ENCODE measurements at regions not wholly inside any gene's neighbourhood (a gene's known extent, or its start where the extent isn't known, plus 50 kb on each side); places are given as distances from the start of the nearest gene placed in this dataset.

GRCh38 chr22:27045103-27045947 lies 387.9 kb downstream of the MIAT start:
- Histone ChIP-seq H3K4me3 (ENCODE audit: low read depth, low read length) (no peak overlapping the region), H2AFZ (ENCODE audit: low read length, unreplicated experiment) (no peak overlapping the region), H3K27ac (ENCODE audit: low read depth, low read length) (no peak overlapping the region), H3K27me3 (ENCODE audit: insufficient read depth, low read length) (peaks cover 10% of the 10 kb centered on the region; the same call in 1 of the 2 replicates), H3K4me1 (ENCODE audit: control insufficient read depth, insufficient read depth, low read length, unreplicated experiment) (peaks cover 11% of the 10 kb centered on the region), H3K36me3 (ENCODE audit: insufficient read depth, low read length) (no peaks in the 10 kb centered on the region), H3K79me2 (ENCODE audit: control insufficient read depth, insufficient read depth, low read length, unreplicated experiment) (no peaks in the 10 kb centered on the region)

DNA sequence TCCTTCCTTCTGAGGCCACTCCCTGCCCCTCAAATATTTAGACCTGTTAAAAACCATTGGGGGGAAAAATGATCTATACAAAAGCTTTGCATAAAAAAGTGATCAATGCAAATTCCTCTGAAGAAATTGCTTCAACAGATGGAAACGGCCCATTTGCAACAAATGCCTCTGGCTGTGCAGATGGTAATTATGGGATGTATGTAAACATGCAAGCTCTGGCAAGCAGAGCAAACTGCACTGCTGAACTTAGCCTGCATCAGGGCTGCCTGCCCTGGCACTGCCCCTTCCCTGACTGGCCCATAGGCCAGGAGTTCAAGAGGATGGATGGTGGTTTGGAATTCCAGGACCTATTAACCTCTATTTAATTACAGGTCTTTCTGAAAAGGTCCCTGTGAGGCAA lies 388.7 kb downstream of the MIAT start:
- no peak overlapping the region for H3K4me3 ChIP-seq (ENCODE audit: low read depth, low read length)
- H3K27me3 ChIP-seq (ENCODE audit: insufficient read depth, low read length), result peaks cover 7% of the 10 kb centered on the region; the same call in 1 of the 2 replicates
- H3K4me1 ChIP-seq (ENCODE audit: control insufficient read depth, insufficient read depth, low read length, unreplicated experiment), result peaks cover 11% of the 10 kb centered on the region
- no peak overlapping the region for H2AFZ ChIP-seq (ENCODE audit: low read length, unreplicated experiment)
- H3K36me3 ChIP-seq (ENCODE audit: insufficient read depth, low read length), result no peaks in the 10 kb centered on the region
- no peaks in the 10 kb centered on the region for H3K79me2 ChIP-seq (ENCODE audit: control insufficient read depth, insufficient read depth, low read length, unreplicated experiment)
- no peak overlapping the region for H3K27ac ChIP-seq (ENCODE audit: low read depth, low read length)

DNA sequence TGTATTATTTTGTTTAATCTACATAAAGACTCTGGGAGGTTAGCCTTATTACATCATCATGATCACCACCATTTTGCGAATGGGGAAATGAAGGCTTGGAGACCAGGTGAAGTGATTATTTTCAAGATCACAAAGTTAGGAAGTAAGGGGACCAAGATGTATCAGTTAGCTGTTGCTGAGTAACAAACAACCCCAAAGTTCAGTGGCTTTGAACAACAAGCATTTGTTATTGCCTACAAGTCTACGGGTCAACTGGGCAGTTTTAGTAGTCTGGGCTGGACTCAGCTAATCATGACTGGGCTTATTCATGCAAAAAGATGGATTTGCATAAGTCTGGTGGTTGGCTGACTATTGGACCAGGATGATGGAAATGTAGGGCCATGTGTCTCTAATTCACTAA lies 389.2 kb downstream of the MIAT start:
- peaks cover 11% of the 10 kb centered on the region for H3K4me1 ChIP-seq (ENCODE audit: control insufficient read depth, insufficient read depth, low read length, unreplicated experiment)
- no peak overlapping the region for H2AFZ ChIP-seq (ENCODE audit: low read length, unreplicated experiment)
- no peaks in the 10 kb centered on the region for H3K36me3 ChIP-seq (ENCODE audit: insufficient read depth, low read length)

DNA sequence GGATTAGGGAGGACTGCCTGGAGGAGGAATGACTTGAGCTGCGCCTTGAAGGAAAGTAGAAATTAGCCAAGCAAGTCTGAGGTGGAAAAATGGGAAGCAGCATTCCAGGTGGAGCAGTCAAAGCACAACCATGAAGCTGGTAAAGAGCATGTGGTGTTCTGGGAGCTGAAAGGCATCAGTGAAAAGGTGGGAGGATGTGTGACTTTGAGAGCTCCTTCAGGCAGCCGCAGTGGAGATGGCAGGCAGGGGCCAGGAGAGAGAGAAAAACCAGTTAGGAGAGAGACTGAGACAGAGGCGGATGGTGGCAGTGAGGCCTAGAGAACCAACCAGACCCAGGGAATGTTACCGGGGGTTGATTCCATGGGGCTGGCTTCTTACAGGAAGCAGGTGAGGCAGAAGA lies 393.4 kb downstream of the MIAT start:
- Histone ChIP-seq H3K79me2 (ENCODE audit: control insufficient read depth, insufficient read depth, low read length, unreplicated experiment) (no peaks in the 10 kb centered on the region), H3K27ac (ENCODE audit: low read depth, low read length) (no peak overlapping the region), H3K27me3 (ENCODE audit: insufficient read depth, low read length) (no peaks in the 10 kb centered on the region), H3K36me3 (ENCODE audit: insufficient read depth, low read length) (no peaks in the 10 kb centered on the region), H3K4me1 (ENCODE audit: control insufficient read depth, insufficient read depth, low read length, unreplicated experiment) (peaks cover 3% of the 10 kb centered on the region), H3K4me3 (ENCODE audit: low read depth, low read length) (no peak overlapping the region), H2AFZ (ENCODE audit: low read length, unreplicated experiment) (no peak overlapping the region)

More for the DNA sequence above, 389.2 kb downstream of the MIAT start:
- Histone ChIP-seq H3K4me3 (ENCODE audit: low read depth, low read length) (no peak overlapping the region), H3K27me3 (ENCODE audit: insufficient read depth, low read length) (peaks cover 4% of the 10 kb centered on the region; the same call in 1 of the 2 replicates), H3K27ac (ENCODE audit: low read depth, low read length) (no peak overlapping the region), H3K79me2 (ENCODE audit: control insufficient read depth, insufficient read depth, low read length, unreplicated experiment) (no peaks in the 10 kb centered on the region)

GRCh38 chr22:27051407-27051806 lies 394.0 kb downstream of the MIAT start:
- Histone ChIP-seq H3K4me1 (ENCODE audit: control insufficient read depth, insufficient read depth, low read length, unreplicated experiment) (no peaks in the 10 kb centered on the region), H2AFZ (ENCODE audit: low read length, unreplicated experiment) (no peak overlapping the region), H3K4me3 (ENCODE audit: low read depth, low read length) (no peak overlapping the region), H3K36me3 (ENCODE audit: insufficient read depth, low read length) (no peaks in the 10 kb centered on the region), H3K79me2 (ENCODE audit: control insufficient read depth, insufficient read depth, low read length, unreplicated experiment) (no peaks in the 10 kb centered on the region), H3K27ac (ENCODE audit: low read depth, low read length) (no peak overlapping the region), H3K27me3 (ENCODE audit: insufficient read depth, low read length) (0 out of 2 replicates have a peak, but pooled peaks cover 4% of the 10 kb centered on the region)

DNA sequence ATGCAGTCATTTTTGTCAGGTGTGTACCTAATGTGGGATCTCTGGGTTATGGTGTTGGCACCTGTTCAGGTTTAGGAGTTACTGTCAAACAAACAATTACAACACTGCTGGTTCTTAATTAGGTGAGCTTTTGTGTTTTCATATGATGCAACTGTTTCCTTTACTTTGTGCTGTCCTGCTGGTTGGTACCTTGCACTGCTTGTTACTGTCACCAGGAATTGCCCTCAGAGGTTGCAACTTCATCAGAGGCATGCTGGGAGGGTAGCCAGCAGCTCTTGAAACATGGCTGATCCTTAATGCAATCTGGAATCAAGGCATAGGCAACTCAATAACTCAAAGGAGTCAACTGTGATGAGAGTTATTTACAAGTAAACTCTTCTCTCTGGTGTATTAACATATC lies 400.3 kb downstream of the MIAT start:
- no peaks in the 10 kb centered on the region for H3K4me1 ChIP-seq (ENCODE audit: control insufficient read depth, insufficient read depth, low read length, unreplicated experiment)
- no peak overlapping the region for H3K4me3 ChIP-seq (ENCODE audit: low read depth, low read length)
- H3K27me3 ChIP-seq (ENCODE audit: insufficient read depth, low read length), result peaks cover 35% of the 10 kb centered on the region
- no peak overlapping the region for H2AFZ ChIP-seq (ENCODE audit: low read length, unreplicated experiment)
- no peak overlapping the region for H3K27ac ChIP-seq (ENCODE audit: low read depth, low read length)
- no peaks in the 10 kb centered on the region for H3K79me2 ChIP-seq (ENCODE audit: control insufficient read depth, insufficient read depth, low read length, unreplicated experiment)
- no peaks in the 10 kb centered on the region for H3K36me3 ChIP-seq (ENCODE audit: insufficient read depth, low read length)

- Histone ChIP-seq H3K79me2 (ENCODE audit: control insufficient read depth, insufficient read depth, low read length, unreplicated experiment) (no peaks in the 10 kb centered on the region), H3K4me1 (ENCODE audit: control insufficient read depth, insufficient read depth, low read length, unreplicated experiment) (no peaks in the 10 kb centered on the region), H3K4me3 (ENCODE audit: low read depth, low read length) (no peak overlapping the region), H2AFZ (ENCODE audit: low read length, unreplicated experiment) (no peak overlapping the region), H3K36me3 (ENCODE audit: insufficient read depth, low read length) (no peaks in the 10 kb centered on the region), H3K27me3 (ENCODE audit: insufficient read depth, low read length) (peaks cover 44% of the 10 kb centered on the region), H3K27ac (ENCODE audit: low read depth, low read length) (no peak overlapping the region)
Measured at GRCh38 chr22:27060190-27060589, 402.8 kb downstream of the MIAT start.

DNA sequence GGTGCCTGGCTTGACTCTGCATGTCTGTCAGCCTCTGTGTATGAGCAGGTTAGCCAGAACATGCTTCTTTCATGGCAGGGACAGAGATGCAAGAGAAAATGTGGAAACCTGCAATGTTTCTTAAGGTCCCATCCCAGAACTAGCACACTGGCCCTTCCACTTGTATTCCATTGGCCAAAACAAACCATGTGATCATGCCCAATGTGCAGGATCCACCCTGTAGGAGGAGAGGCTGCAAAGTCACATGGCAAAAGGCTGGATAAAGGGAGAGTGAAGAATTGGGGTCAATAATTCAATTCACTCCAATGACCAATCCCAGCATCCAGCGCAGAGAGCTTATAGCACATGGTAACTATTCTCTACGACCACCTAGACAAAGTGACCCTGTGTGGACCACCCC lies 405.5 kb downstream of the MIAT start:
- H3K27ac ChIP-seq (ENCODE audit: low read depth, low read length), result no peak overlapping the region
- no peak overlapping the region for H2AFZ ChIP-seq (ENCODE audit: low read length, unreplicated experiment)
- H3K4me1 ChIP-seq (ENCODE audit: control insufficient read depth, insufficient read depth, low read length, unreplicated experiment), result no peaks in the 10 kb centered on the region
- no peaks in the 10 kb centered on the region for H3K36me3 ChIP-seq (ENCODE audit: insufficient read depth, low read length)
- no peaks in the 10 kb centered on the region for H3K79me2 ChIP-seq (ENCODE audit: control insufficient read depth, insufficient read depth, low read length, unreplicated experiment)
- H3K27me3 ChIP-seq (ENCODE audit: insufficient read depth, low read length), result peaks cover 40% of the 10 kb centered on the region
- no peak overlapping the region for H3K4me3 ChIP-seq (ENCODE audit: low read depth, low read length)

DNA sequence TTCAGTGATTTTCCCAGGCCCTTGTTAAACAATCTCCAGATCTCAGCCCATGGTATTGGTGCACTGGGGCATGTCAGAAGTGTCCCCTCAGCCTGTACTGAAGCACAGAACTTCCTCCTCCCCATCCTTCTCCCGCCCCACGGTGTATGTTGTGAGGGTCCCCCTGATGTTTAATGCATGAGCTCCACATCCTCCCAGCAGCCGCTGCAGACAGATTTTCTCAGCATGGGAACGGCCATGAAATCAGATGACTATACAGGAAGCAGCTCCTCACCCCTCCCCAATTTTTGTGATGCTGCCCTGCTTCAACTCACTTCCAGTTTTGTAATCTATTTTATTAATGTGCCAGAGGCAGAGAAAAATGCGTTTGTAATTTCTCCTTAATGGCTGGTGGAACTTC lies 406.0 kb downstream of the MIAT start:
- Histone ChIP-seq H3K4me3 (ENCODE audit: low read depth, low read length) (no peak overlapping the region), H3K27ac (ENCODE audit: low read depth, low read length) (no peak overlapping the region), H2AFZ (ENCODE audit: low read length, unreplicated experiment) (no peak overlapping the region), H3K36me3 (ENCODE audit: insufficient read depth, low read length) (no peaks in the 10 kb centered on the region), H3K27me3 (ENCODE audit: insufficient read depth, low read length) (peaks cover 38% of the 10 kb centered on the region), H3K79me2 (ENCODE audit: control insufficient read depth, insufficient read depth, low read length, unreplicated experiment) (no peaks in the 10 kb centered on the region), H3K4me1 (ENCODE audit: control insufficient read depth, insufficient read depth, low read length, unreplicated experiment) (no peaks in the 10 kb centered on the region)

DNA sequence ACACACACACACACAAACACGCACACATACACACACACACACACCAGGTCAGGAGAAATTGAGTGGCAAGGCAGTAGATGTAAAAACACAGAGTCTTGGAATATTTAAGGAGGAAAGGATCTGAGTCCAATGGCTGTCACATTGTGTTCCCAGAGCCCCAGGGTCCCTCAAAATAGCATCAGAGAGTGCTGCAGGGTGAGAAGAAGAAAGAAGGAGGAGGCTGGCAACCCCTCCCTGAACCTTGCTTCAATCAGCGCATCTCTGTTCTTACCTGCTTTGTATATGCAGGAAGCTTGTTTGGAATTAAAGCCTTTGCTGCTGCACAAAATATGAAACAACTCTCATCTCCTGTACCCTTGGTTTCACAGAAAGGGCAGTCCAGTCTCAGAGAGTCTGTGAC lies 406.5 kb downstream of the MIAT start:
- H3K36me3 ChIP-seq (ENCODE audit: insufficient read depth, low read length), result no peaks in the 10 kb centered on the region

GRCh38 chr22:27064386-27064785 lies 407.0 kb downstream of the MIAT start:
- Histone ChIP-seq H3K27ac (ENCODE audit: low read depth, low read length) (no peak overlapping the region), H3K79me2 (ENCODE audit: control insufficient read depth, insufficient read depth, low read length, unreplicated experiment) (no peaks in the 10 kb centered on the region), H3K27me3 (ENCODE audit: insufficient read depth, low read length) (peaks cover 36% of the 10 kb centered on the region), H2AFZ (ENCODE audit: low read length, unreplicated experiment) (no peak overlapping the region), H3K36me3 (ENCODE audit: insufficient read depth, low read length) (no peaks in the 10 kb centered on the region), H3K4me1 (ENCODE audit: control insufficient read depth, insufficient read depth, low read length, unreplicated experiment) (no peaks in the 10 kb centered on the region), H3K4me3 (ENCODE audit: low read depth, low read length) (no peak overlapping the region)

More for the DNA sequence above, 406.5 kb downstream of the MIAT start:
- Histone ChIP-seq H3K4me3 (ENCODE audit: low read depth, low read length) (no peak overlapping the region), H3K27me3 (ENCODE audit: insufficient read depth, low read length) (peaks cover 37% of the 10 kb centered on the region), H2AFZ (ENCODE audit: low read length, unreplicated experiment) (no peak overlapping the region), H3K79me2 (ENCODE audit: control insufficient read depth, insufficient read depth, low read length, unreplicated experiment) (no peaks in the 10 kb centered on the region), H3K27ac (ENCODE audit: low read depth, low read length) (no peak overlapping the region), H3K4me1 (ENCODE audit: control insufficient read depth, insufficient read depth, low read length, unreplicated experiment) (no peaks in the 10 kb centered on the region)
